DMS 273 (cell line): ENCODE measurements at regions not wholly inside any gene's neighbourhood (a gene's known extent, or its start where the extent isn't known, plus 50 kb on each side); places are given as distances from the start of the nearest gene placed in this dataset.
"Not testable (repeated sequence)": the region's sequence is repeated elsewhere in the genome, so short reads cannot be mapped to it uniquely, and the experiment has no call there.

Experiments
- DNase-seq: peaks from one replicate; lab custom pipeline; 2025; ENCODE audit not compliant: unreplicated experiment; lab: John Stamatoyannopoulos, UW

DNA sequence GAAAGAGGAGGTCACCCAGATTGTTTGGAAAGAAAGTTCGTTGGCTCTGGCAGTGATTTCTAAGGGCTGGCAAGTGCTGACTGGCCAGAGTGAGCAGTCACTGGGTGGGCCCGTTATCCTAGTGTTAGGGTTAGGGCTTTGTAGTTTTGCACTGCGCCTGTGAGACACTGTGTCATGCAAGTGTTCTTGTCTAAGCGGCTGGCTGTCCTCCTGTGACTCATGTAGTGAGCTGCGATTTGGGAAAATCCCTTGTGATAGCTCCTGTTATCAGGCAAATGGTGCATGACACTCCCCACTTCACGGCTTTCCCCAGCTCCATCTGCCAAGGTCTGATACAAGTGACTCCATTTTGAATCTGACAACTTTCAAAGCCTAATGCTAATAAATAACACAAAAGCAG is 526.0 kb upstream of the ADAMTS16 start:
- DNase-seq: no peak

DNA sequence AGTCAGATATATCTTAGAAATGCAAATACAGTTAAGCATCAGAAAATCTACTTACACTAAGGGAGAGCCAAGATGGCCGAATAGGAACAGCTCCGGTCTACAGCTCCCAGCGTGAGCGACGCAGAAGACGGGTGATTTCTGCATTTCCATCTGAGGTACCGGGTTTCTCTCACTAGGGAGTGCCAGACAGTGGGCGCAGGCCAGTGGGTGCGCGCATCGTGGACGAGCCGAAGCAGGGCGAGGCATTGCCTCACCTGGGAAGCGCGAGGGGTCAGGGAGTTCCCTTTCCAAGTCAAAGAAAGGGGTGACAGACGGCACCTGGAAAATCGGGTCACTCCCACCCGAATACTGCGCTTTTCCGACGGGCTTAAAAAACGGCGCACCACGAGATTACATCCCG is 524.8 kb upstream of the ADAMTS16 start:
- DNase-seq: not testable (repeated sequence)

DNA sequence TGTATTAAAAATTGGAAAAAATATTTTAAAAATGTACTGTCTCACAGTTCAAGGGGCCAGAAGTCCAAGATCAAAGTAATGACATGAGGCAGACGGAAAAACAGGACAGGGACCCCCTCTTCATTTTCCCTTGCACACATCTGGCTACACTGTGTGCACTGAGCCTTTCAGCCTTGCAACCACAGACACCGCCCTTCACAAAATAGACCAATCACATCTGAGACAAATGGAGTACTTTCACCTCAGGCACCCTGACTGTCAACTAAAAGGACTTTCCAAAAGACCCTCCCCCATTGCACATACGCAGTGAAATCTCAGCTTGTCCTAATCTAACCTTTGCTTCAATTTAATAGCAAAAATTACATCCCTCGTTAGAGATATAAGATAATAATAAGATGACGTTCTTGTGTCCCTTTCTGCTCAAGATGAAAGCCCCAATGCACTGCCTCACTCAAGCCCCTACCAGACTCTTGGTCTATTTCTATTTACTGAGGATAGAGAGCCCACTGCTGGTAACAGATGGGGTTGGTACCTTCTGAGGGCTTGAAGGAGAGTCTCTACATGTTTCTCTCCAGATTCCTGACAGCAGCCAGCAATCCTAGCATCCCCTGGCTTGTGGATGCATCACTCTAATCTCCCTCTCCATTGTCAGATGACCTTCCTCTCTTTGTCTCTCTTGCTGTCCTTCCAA is 514.8 kb upstream of the ADAMTS16 start:
- no peak for DNase-seq

DNA sequence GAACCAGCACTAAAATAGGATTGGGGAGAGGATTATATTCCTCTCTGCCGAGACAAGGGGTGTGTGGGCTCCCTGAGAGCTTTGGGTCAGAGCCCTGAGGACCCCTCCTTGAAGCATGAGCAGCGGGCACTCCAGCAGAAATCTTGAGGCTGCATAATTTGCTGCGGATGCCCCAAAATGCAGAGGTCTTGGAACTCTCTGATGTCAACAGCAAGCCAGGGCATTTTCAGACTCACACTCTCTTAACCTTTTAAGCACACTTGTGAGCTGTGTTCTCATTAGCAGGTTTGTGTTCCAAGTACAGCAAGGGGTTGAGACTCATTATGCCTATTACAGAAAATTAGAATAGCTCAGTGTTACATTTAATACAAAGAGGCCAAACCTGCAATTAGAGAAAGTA is 513.0 kb upstream of the ADAMTS16 start:
- DNase-seq: no peak

DNA sequence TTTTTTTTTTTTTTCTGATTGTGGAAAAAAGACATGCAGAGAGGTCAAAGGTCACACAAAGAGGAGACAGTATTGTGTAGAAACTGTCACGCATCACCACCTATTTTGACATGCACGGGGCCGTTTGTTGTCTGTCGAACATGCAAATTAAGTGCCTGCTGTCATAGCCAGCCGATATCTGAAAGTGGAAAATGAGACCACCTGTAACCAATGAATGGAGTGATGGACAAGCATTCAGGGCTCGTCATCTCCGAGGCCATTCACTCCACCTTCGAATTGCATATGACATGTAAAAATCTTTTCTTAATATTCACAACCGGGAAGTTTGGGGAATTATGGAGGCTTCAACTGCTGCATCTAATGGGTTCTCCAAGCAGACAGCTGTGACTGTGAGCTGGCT is 512.2 kb upstream of the ADAMTS16 start:
- no peak for DNase-seq

DNA sequence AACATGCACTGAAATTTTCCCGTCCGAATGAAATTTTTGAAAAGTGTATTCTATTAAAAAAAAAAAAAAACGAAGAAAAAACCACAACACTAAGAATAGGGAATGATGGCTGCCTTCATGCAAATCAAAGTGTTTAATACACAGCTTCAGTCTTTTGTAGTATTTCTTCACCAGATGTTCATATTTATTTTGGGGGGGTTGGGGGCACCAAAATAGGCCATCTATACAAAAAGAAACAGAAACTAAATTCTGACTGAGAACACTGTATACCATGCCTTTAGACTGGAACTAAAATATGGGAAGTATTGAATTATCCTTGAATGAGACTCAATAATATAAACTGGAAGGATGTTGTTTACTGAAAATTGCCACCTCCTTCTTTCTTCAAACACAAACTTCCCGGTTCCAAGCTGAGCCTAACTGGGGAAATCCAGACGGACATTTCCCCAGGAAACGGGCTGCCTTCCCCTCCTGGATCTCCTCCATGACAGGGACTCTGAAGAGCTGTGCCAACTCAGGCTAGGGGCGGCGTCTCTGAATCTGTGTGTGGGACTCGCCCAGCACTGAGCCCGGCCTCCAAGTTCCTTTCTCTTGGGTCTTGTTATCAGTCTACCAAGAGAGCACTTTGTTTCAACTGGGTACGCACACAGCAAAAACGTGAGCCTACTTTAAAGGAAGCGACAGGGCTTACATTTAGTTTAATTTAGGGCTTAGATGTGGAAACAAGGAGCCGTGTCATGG is 511.3 kb upstream of the ADAMTS16 start:
- DNase-seq: no peak

DNA sequence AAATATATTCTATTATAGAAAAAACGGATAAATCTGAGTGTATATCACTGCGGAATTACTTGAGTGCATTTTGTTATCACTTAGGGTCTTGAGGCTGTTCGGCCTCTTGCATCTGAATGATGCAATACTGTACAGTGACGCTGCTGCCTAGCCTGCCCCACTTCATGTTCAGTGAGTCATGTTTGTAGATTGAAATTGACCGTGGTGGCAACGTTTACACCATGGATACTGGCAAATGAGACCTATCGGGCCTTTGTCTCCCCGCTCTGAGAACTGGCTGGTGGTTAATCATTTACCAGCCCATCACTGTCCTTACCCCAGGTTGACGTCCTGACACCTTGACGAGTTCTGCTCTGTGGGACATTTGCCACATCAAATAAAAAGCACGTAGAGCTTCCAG is 510.1 kb upstream of the ADAMTS16 start:
- no peak for DNase-seq

DNA sequence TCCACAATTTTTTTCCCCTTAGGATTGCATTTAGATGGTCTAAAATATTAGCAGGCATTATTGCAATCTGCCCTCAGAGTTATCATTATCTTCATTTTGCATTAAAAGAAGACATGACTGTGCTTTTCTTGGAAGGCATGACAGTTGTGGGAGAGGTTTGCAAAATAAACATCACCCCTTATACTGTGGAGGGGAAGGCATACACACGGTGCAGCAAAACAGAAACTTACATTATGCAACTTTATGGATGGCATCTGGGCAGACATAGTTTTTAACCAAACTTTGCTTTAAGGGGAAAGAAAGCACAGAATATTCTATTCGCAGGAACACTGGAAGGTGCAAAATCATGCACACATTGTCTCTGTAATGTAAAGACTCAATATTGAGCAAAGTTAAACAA is 505.8 kb upstream of the ADAMTS16 start:
- no peak for DNase-seq

DNA sequence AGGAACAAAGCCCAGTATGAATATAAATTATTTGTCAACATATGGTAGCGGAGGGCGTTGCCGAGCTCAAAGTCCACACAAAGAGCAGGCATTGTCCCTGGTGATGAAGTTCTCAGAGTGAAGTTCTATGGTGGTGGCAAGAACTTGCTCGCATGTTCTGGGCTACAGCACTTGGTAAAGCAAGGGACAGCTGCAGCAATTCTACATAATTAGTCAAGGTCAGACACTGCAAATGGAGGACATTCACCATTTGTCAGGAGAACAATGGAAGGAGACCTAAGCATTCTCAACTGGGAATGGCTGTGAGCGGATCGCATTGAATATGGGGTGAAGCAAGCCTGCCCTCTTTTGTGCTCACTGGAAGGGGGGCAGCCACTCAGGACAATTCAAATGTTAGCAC is 503.8 kb upstream of the ADAMTS16 start:
- no peak for DNase-seq

DNA sequence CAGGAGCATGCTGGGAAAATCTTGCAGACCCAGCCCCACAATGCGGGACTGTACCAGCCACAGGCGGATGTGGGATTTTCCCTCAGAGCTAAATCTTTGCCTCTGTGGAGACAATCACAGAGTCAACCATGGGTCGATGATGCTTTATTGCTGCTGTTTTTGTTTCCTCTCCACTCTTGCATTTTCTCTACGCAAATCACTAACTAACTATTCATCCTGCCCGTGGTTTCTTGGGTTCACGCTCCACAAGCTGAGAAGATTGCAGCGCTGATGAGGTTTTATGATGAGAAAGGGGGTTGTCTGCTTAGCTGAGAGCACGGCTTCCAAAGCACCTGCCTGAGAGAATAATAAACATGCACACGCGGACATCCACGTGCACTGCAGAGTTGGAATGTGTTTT is 500.2 kb upstream of the ADAMTS16 start:
- DNase-seq: no peak

DNA sequence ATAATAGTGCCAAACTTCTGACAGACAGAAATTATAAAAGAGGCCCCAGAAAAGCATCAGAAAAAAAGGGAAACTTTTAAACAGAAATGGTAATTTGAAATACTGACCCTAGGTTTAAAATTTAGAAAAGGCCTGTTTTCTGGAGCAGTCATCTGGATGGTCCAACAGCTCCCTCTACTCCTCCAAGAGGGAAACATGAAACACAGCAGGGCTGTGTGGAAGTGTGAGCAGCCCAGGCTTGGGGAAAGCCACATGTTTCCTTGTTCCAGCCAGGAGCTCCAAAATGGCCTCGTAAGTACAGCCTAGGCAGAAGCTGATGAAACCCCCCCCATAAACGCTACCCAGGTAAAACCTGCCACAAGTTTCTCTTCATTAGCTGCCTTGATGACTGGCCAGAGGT is 499.3 kb upstream of the ADAMTS16 start:
- peak; percentile 4 for DNase-seq

DNA sequence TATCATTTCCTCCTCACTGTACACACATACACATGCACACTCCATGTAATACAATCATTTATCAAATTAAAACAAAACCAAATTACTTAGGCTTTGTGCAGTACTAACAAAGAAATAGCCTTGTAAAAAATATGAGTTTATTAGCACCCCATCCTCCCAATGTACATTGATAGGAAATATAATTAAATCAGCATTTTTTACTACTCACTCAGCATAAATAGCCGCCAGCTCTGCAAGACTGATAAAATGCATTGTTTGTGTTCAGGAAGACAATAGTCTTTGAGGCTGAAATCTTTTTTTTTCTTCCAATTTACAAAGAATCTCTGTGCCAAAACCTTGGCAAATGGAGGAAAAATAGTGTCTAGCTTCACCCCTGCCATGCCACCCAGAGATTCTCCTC is 497.6 kb upstream of the ADAMTS16 start:
- DNase-seq: no peak

DNA sequence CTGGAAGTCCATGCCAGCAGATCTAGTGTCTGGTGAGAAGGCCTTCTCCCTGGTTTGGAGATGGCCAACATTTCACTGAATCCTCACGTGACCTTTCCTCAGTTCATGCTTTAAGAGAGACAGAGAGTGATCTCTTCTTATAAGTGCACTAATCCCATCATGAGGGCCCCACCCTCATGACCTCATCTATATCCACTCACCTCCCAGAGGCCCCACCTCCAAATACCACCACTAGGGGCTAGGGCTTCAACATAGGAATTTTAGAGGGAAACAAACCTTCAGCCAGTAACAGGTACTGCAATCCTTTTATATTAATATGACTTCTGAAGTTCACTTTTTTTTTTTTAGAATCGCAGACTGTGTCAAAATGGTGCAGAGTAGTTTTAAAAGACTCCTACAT is 496.9 kb upstream of the ADAMTS16 start:
- peak; percentile 1 for DNase-seq

DNA sequence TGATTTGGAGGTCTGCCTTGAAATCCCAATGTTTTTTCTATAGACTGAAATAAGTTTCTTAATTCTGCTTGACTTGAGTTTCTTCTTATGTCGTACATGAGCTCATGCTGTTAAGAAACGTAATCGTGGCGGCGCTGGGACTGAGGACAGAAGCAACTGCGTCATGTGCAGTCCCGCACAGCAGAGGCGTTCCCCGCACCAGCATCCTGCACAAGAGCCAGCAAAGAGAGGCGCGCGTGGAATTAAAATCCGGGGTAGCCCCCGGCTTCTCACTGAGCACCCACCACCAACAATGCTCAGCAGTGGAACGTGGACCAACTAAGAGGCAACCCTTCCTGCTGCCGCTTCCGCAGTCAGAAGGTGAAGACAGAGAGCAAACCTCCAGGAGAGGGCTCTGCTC is 496.2 kb upstream of the ADAMTS16 start:
- no peak for DNase-seq

DNA sequence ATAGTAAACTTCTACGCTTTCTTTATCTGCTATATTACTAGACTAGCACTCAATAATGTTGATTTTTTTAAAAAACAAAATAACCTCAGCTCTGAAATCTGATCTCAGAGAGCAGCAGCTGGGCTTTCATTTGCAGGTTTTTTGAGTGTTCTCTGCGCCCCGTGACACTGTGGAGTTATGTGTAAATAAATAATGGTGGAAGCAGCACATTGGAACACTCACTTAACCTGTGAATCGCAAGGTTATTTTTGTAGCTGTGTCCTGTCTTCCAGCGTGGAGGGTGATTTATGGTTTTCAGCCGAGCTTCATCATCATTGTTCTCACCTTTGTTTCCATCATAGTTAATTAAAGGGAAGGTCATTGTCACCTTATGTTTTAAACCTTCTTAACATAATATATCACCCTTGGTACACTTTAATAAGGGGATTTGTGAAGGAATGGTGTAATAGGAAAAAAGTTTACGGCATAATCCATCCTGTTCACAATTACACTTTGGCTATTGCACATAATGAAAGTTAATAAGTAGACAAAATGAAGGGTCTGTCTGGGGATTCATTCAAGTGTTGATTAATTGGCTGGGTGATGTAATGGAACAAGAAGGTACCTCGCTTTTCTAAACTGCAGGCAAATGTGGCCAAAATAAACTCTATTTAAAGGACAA is 493.3 kb upstream of the ADAMTS16 start:
- no peak for DNase-seq

DNA sequence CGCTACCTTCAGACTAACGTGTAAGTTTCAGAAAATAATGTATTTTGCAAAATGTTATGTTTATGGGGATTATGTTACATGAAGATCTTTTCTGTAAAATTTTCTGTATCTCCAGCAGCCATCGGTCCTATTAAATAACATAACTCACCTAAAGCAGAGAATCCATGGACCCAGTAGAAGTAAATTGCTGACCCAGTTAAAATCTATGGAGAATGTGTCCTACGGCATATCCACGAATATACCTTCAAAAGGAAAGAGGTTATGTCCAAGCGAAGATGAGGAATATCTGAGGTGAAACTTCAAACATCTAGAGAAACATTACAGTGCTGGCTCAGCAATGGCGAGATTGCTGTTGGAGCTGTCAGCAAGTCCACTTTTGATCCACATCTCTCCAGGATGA is 492.2 kb upstream of the ADAMTS16 start:
- DNase-seq: no peak

DNA sequence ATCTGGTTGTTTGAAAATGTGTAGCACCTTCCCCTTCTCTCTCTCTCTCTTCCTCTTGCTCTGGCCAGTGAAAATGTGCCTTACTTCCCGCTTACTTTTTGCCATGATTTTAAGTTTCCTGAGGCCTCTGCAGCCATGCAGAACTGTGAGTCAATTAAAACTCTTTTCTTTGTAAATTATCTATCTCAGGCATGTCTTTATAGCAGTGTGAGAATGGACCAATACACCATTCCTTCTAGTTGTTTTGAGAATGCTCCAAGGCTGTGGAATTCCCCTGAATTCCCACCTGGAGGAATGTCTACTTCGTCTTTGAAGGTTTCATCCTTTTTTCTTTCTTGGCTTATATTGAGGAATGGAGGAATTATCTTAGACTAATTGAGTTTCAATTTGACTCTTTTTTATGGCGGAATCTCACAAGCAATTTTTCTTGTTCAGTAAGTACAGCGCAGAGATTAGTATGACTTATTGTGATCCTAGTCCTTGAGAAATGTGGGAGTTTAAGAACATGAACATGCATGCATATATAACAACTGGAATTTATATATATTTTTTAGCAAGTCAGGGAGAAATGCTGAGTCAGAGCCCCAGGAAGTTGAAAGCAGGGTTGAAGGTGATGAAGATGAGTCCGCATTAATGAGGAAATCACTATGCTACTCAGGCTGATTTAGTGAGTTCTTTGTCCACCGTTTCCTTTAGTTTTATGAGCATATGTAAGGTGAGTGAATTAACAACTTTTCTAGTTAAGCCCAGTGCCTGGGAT is 488.1 kb upstream of the ADAMTS16 start:
- DNase-seq: no peak

DNA sequence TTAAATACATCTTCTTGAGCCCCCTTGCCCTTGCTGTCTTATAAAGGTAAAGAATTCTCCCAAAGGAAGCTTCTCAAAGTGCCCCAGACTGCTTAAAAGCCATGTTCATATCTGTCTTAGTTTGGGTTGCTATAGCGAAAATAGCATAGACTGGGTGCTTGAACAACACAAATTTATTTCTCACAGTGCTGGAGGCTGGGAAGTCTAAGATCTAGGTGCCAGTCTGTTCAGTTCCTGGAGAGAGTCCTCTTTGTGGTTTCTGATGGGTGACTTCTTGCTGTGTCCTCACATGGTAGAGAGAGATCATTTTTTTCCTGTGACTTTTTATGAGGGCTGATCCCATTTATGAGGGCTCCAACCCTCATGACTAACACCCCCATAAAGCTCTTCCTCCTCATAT is 486.7 kb upstream of the ADAMTS16 start:
- no peak for DNase-seq

DNA sequence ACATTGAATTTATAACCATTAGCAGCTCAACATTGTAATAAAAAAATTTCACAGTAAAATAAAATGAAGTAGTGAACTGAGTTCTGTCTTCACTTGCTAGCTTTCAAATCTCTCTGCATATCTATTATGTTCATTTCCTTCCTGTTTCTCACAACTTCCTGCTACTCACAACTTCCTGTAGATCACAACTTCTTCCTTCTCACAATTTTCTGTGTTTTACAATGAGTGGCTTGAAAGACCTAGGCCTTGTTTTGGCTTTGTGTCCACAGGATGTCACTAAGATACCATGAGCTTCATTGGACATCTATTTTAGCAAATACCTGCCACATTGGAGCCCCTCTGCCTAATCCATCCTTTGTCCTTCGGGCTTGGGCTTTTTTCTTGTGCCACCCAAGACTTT is 480.3 kb upstream of the ADAMTS16 start:
- DNase-seq: no peak

DNA sequence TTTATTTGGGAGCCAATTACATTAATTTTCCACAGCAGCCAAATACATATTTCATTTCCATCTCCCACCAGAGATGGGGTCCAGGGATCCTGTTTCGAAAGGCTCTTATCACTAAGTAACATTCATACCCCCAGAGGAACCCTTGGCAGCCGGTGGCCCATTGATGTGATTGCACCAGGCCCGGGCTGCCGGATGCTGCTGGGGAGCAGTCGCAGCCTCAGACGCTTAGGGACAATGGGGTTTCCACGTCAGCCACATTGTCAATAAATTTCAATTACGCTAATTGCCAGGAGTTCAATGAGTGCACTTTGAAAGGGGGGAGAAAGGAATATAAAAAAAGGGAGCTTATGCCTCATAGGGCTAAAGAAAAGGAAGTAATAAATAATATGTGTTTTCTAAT is 478.8 kb upstream of the ADAMTS16 start:
- DNase-seq: no peak

DNA sequence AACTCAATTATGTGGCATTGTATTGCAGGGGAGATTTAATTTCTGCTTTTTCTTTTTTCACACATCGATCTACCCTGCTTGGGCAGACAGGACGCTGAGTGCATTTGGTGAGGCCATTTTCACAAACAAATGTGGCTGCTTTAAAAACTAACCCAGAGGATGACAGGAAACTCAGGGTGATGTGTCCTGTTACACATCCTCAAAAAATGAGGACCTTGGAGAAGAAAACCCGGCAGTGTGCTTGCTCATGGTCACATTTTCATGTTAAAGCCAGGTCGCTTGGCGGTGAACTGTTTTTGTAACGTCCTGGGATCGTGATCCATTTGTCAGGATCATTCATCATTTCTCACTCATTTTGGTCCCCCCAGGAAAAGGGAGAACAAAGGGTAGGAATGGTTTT is 478.3 kb upstream of the ADAMTS16 start:
- no peak for DNase-seq

DNA sequence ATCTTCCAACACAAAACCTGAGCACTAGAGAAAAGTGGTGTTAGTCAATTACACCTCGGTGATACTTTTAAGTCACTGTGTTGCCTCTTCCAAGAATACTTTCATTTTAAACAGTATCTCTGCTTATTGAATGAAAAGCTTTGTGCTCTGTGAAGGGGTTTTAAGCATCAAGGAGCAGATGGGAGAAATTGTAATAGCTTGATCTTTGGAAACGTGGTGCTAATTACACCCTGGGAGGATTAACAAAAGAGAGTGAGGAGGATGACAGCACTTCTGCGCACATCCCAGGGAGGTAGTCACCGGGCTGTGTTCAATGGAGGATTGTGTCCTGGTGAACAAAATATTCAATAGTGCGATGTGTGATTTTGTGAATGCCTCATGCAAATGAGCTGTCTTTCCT is 477.4 kb upstream of the ADAMTS16 start:
- DNase-seq: no peak
